Thyroid gland (tissue), 4 donors: ENCODE measurements at regions not wholly inside any gene's neighbourhood (a gene's known extent, or its start where the extent isn't known, plus 50 kb on each side); places are given as distances from the start of the nearest gene placed in this dataset.

ENCODE experiments used
- POLR2A ChIP-seq, 2 donors: fragments of 450-650 bp; IDR thresholded peaks; one replicate each; pipeline ENCODE4 v1.6.1; 2017; ENCODE audit warnings: antibody characterized with exemption in 2 of 2, mild to moderate bottlenecking in 2 of 2, moderate library complexity in 1 of 2
- TF ChIP-seq, protein P1 (sequence below), 6 experiments: fragments of 200-600 bp in 3 of 6; fragments of 450-650 bp in 3 of 6; sonication (generic) in 3 of 6; IDR thresholded peaks; one replicate each; pipeline ENCODE4 v1.5.1; 2016 to 2019; ENCODE audit warnings: antibody characterized with exemption in 6 of 6, mild to moderate bottlenecking in 2 of 6, inconsistent platforms in 1 of 6, moderate library complexity in 1 of 6

DNA sequence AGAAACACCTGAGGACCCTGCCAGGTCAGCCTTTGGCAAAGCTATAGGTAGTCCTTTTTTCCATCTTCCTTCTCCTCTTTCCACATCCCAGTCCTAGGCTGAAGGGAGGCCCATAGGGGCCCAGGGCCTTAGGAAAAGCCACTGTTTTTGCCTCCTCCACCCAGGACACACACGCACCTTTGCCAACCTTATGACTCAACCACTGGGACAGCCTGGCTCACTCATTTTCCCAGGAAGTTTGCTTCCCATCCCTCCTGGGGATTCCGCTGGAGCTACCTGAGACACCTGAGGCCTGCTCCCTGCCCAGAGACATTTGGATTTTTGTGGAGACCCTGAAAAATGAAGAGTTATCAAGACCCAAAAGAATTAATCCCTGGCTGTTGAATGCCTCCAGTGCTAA lies 273.4 kb upstream of the SIX2 start:
- no peak for TF ChIP-seq POLR2A (IDR thresholded peaks at IDR 0.05)
- TF ChIP-seq, protein P1, sequence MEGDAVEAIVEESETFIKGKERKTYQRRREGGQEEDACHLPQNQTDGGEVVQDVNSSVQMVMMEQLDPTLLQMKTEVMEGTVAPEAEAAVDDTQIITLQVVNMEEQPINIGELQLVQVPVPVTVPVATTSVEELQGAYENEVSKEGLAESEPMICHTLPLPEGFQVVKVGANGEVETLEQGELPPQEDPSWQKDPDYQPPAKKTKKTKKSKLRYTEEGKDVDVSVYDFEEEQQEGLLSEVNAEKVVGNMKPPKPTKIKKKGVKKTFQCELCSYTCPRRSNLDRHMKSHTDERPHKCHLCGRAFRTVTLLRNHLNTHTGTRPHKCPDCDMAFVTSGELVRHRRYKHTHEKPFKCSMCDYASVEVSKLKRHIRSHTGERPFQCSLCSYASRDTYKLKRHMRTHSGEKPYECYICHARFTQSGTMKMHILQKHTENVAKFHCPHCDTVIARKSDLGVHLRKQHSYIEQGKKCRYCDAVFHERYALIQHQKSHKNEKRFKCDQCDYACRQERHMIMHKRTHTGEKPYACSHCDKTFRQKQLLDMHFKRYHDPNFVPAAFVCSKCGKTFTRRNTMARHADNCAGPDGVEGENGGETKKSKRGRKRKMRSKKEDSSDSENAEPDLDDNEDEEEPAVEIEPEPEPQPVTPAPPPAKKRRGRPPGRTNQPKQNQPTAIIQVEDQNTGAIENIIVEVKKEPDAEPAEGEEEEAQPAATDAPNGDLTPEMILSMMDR (IDR thresholded peaks at IDR 0.05) = no peak
